H1 (cell line): ENCODE measurements at regions not wholly inside any gene's neighbourhood (a gene's known extent, or its start where the extent isn't known, plus 50 kb on each side); places are given as distances from the start of the nearest gene placed in this dataset.

Experiments used
- CREB1 ChIP-seq: IDR thresholded peaks from 2 replicates; pipeline ENCODE4 v1.6.1; 2012; ENCODE audit warnings: inconsistent platforms
- EGR1 ChIP-seq: IDR thresholded peaks from 2 replicates; pipeline ENCODE4 v1.6.1; 2011; ENCODE audit warnings: low read depth, low read length, borderline replicate concordance
- NRF1 ChIP-seq: IDR thresholded peaks from 2 replicates; pipeline ENCODE4 v1.6.1; 2011; ENCODE audit warnings: mild to moderate bottlenecking, low read depth, low read length, improper control_type of control experiment
- SP1 ChIP-seq: IDR thresholded peaks from 2 replicates; pipeline ENCODE4 v1.6.1; 2011; ENCODE audit warnings: low read depth, low read length
- SP4 ChIP-seq: IDR thresholded peaks from 2 replicates; pipeline ENCODE4 v1.6.1; 2012; ENCODE audit warnings: low read length, inconsistent platforms
- SUZ12 ChIP-seq: fragments of 200-600 bp; sonication (generic); IDR thresholded peaks from 2 replicates; pipeline ENCODE4 v1.6.1; 2012; ENCODE audit warnings: mild to moderate bottlenecking, inconsistent platforms, low read length, moderate library complexity, mixed read lengths
- TF ChIP-seq, protein P1 (sequence below): IDR thresholded peaks from 2 replicates; pipeline ENCODE4 v1.6.1; 2011; ENCODE audit warnings: low read length, improper control_type of control experiment

DNA sequence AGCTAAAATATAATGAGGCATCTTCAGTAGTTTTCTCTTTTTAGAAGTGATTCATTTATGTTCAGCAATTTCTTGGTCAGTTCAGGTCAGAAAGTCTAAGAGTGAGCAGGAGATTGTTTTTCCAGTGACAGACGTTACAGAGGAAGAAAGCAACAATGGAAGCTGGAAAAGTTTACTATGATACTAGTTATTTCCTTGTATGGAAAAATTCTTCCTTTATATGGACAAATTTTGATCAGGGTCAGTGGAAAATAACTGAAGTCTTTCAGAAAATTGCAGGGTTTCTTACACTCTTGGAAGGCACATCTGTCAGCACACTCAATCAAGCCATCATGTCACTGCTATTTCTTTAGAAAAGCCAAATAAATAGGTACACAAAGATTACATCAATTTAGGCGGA is 1120.7 kb downstream of the FAT4 start (continued):
- TF ChIP-seq NRF1 (no peak), EGR1 (no peak), SP4 (no peak), SP1 (no peak), CREB1 (no peak), SUZ12 (no peak)
- TF ChIP-seq, protein P1, sequence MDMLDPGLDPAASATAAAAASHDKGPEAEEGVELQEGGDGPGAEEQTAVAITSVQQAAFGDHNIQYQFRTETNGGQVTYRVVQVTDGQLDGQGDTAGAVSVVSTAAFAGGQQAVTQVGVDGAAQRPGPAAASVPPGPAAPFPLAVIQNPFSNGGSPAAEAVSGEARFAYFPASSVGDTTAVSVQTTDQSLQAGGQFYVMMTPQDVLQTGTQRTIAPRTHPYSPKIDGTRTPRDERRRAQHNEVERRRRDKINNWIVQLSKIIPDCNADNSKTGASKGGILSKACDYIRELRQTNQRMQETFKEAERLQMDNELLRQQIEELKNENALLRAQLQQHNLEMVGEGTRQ = no peak
